ENCODE measurements at regions not wholly inside any gene's neighbourhood (a gene's known extent, or its start where the extent isn't known, plus 50 kb on each side); places are given as distances from the start of the nearest gene placed in this dataset.

DNA sequence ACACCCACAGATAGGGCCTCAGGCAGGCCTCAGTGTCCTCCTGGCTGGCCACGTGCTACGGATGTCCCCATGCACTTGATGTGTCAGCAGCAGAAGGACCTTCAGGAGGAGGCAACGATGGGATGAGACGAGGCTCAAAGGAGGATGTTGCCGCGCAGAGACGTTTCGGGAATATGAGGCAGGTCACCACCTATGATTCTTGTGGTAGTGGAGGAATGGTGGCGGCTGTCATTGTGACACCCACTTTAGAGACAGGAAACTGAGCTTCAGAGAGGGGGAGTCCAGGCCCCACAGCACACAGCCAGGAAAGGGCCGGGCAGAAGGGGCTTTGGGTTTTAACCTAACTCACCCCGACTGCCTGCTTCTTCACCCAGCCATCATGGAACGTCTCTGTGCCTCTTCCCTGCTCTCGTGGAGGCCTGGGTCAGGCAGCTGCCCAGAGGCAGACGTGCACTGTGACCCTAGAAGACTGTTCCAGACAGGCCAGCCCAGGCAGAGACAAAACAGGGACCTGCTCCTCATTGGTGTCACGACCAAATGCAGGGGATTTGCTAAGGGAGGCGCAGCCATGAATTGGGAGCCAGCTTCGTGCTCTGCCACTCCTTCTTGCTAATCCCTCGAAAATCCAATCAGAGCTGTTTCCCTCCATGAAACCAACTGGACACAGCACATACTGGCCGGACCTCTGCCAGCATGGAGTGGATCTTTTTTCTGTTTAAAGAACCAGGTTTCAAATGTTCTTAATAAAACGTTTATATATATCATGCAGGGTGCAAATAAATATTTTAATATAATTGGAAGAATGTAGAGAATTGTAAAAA lies 169.2 kb downstream of the ASB1 start:
- no peak for TF ChIP-seq SPI1 (IDR thresholded peaks at IDR 0.05; ENCODE audit: borderline replicate concordance, low read depth)
- TF ChIP-seq, protein P1, sequence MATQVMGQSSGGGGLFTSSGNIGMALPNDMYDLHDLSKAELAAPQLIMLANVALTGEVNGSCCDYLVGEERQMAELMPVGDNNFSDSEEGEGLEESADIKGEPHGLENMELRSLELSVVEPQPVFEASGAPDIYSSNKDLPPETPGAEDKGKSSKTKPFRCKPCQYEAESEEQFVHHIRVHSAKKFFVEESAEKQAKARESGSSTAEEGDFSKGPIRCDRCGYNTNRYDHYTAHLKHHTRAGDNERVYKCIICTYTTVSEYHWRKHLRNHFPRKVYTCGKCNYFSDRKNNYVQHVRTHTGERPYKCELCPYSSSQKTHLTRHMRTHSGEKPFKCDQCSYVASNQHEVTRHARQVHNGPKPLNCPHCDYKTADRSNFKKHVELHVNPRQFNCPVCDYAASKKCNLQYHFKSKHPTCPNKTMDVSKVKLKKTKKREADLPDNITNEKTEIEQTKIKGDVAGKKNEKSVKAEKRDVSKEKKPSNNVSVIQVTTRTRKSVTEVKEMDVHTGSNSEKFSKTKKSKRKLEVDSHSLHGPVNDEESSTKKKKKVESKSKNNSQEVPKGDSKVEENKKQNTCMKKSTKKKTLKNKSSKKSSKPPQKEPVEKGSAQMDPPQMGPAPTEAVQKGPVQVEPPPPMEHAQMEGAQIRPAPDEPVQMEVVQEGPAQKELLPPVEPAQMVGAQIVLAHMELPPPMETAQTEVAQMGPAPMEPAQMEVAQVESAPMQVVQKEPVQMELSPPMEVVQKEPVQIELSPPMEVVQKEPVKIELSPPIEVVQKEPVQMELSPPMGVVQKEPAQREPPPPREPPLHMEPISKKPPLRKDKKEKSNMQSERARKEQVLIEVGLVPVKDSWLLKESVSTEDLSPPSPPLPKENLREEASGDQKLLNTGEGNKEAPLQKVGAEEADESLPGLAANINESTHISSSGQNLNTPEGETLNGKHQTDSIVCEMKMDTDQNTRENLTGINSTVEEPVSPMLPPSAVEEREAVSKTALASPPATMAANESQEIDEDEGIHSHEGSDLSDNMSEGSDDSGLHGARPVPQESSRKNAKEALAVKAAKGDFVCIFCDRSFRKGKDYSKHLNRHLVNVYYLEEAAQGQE (IDR thresholded peaks at IDR 0.05; ENCODE audit: insufficient replicate concordance, low read depth): no peak
- TF ChIP-seq, protein P2, sequence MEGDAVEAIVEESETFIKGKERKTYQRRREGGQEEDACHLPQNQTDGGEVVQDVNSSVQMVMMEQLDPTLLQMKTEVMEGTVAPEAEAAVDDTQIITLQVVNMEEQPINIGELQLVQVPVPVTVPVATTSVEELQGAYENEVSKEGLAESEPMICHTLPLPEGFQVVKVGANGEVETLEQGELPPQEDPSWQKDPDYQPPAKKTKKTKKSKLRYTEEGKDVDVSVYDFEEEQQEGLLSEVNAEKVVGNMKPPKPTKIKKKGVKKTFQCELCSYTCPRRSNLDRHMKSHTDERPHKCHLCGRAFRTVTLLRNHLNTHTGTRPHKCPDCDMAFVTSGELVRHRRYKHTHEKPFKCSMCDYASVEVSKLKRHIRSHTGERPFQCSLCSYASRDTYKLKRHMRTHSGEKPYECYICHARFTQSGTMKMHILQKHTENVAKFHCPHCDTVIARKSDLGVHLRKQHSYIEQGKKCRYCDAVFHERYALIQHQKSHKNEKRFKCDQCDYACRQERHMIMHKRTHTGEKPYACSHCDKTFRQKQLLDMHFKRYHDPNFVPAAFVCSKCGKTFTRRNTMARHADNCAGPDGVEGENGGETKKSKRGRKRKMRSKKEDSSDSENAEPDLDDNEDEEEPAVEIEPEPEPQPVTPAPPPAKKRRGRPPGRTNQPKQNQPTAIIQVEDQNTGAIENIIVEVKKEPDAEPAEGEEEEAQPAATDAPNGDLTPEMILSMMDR (IDR thresholded peaks at IDR 0.05; ENCODE audit: insufficient read depth, low read length): no peak

Data from HL-60 (cell line).